WTC11 (cell line): ENCODE measurements at regions not wholly inside any gene's neighbourhood (a gene's known extent, or its start where the extent isn't known, plus 50 kb on each side); places are given as distances from the start of the nearest gene placed in this dataset.

Source experiments
- ATAC-seq: fragments of 200-7000 bp; cut with Tn5 transposase; 2 replicates; pipeline ENCODE4 v1.10.0; 2021; ENCODE audit warnings: mild to moderate bottlenecking, moderate library complexity
- CTCF ChIA-PET: fragments of 300-600 bp; sonication (Branson Sonifier 250); formaldehyde crosslinking; loops from one replicate; lab custom pipeline; 2021; ENCODE audit warnings: antibody characterized with exemption; lab: Charles Lee
- POLR2A ChIA-PET: fragments of 350-600 bp; sonication (Branson Sonifier 250); formaldehyde crosslinking; loops from one replicate; lab custom pipeline; 2021; ENCODE audit warnings: antibody characterized with exemption; lab: Charles Lee
- DNase-seq: peaks from one replicate; pipeline ENCODE4 v3.0.0; 2021; ENCODE audit warnings: low spot score
- H3K27ac Mint-ChIP-seq: 2 replicates; pipeline ENCODE4 v1.8.0; 2021; ENCODE audit warnings: mixed read lengths
- H3K27me3 Mint-ChIP-seq: 2 replicates; pipeline ENCODE4 v1.8.0; 2021; ENCODE audit warnings: low read depth, mild to moderate bottlenecking, moderate library complexity, mixed read lengths
- H3K36me3 Mint-ChIP-seq: 2 replicates; pipeline ENCODE4 v1.8.0; 2021; ENCODE audit warnings: mixed read lengths
- H3K4me1 Mint-ChIP-seq: 2 replicates; pipeline ENCODE4 v1.8.0; 2022; ENCODE audit warnings: mixed read lengths
- H3K4me3 Mint-ChIP-seq: 2 replicates; pipeline ENCODE4 v1.8.0; 2021; ENCODE audit warnings: mild to moderate bottlenecking, moderate library complexity, mixed read lengths
- H3K9me3 Mint-ChIP-seq: 2 replicates; pipeline ENCODE4 v1.8.0; 2021; ENCODE audit warnings: mixed read lengths
- ESRRA ChIP-seq: sonication (generic); formaldehyde crosslinking; IDR thresholded peaks from 2 replicates; pipeline ENCODE4 v1.8.1; 2022; ENCODE audit warnings: mild to moderate bottlenecking, missing genetic modification reagents, borderline replicate concordance
- FOXP1 ChIP-seq: sonication (generic); formaldehyde crosslinking; IDR thresholded peaks from 2 replicates; pipeline ENCODE4 v1.8.0; 2022; ENCODE audit warnings: missing genetic modification reagents, mild to moderate bottlenecking, moderate library complexity, borderline replicate concordance
- GRHL2 ChIP-seq: fragments of 250-450 bp; sonication (Bioruptor Pico); IDR thresholded peaks from 2 replicates; pipeline ENCODE4 v1.8.0; 2022; ENCODE audit warnings: mild to moderate bottlenecking, moderate library complexity; ENCODE audit not compliant: insufficient replicate concordance, severe bottlenecking
- GTF2I ChIP-seq: fragments of 250-450 bp; sonication (Bioruptor Pico); conservative IDR thresholded peaks from 2 replicates; pipeline ENCODE4 v1.4.0; 2021; ENCODE audit warnings: mild to moderate bottlenecking
- MXD4 ChIP-seq: fragments of 250-450 bp; sonication (Bioruptor Pico); IDR thresholded peaks from 2 replicates; pipeline ENCODE4 v1.8.0; 2021; ENCODE audit warnings: mild to moderate bottlenecking, moderate library complexity, borderline replicate concordance
- NR3C1 ChIP-seq: sonication (generic); formaldehyde crosslinking; conservative IDR thresholded peaks from 2 replicates; pipeline ENCODE4 v1.8.1; 2023; ENCODE audit warnings: low read depth, mild to moderate bottlenecking, missing genetic modification reagents
- OVOL2 ChIP-seq: fragments of 250-450 bp; sonication (Bioruptor Pico); IDR thresholded peaks from 2 replicates; pipeline ENCODE4 v1.9.0; 2021; ENCODE audit warnings: mild to moderate bottlenecking, borderline replicate concordance
- RELA ChIP-seq: sonication (generic); formaldehyde crosslinking; IDR thresholded peaks from 2 replicates; pipeline ENCODE4 v1.8.1; 2022; ENCODE audit warnings: missing genetic modification reagents, mild to moderate bottlenecking, borderline replicate concordance
- SP1 ChIP-seq: sonication (generic); formaldehyde crosslinking; conservative IDR thresholded peaks from 2 replicates; pipeline ENCODE4 v1.8.1; 2022; ENCODE audit warnings: missing genetic modification reagents
- ZNF317 ChIP-seq: sonication (generic); formaldehyde crosslinking; IDR thresholded peaks from 2 replicates; pipeline ENCODE4 v1.8.1; 2023; ENCODE audit warnings: low read depth, mild to moderate bottlenecking, moderate library complexity, missing genetic modification reagents, borderline replicate concordance
- ZNF416 ChIP-seq: fragments of 250-450 bp; sonication (Bioruptor Pico); IDR thresholded peaks from 2 replicates; pipeline ENCODE4 v1.9.0; 2021; ENCODE audit warnings: mild to moderate bottlenecking, inconsistent platforms
- TF ChIP-seq, protein P1 (sequence below): sonication (generic); formaldehyde crosslinking; IDR thresholded peaks from 2 replicates; pipeline ENCODE4 v1.8.1; 2023; ENCODE audit warnings: mild to moderate bottlenecking, moderate library complexity, missing genetic modification reagents
- TF ChIP-seq, protein P2 (sequence below): sonication (generic); formaldehyde crosslinking; conservative IDR thresholded peaks from 2 replicates; pipeline ENCODE4 v1.8.1; 2023; ENCODE audit warnings: mild to moderate bottlenecking, low read depth, missing genetic modification reagents, moderate library complexity
- TF ChIP-seq, protein P3 (sequence below): fragments of 250-450 bp; sonication (Bioruptor Pico); IDR thresholded peaks from 2 replicates; pipeline ENCODE4 v1.9.0; 2021; ENCODE audit warnings: mild to moderate bottlenecking
- TF ChIP-seq, protein P4 (sequence below): sonication (generic); formaldehyde crosslinking; IDR thresholded peaks from 2 replicates; pipeline ENCODE4 v1.8.0; 2023; ENCODE audit warnings: missing genetic modification reagents
- TF ChIP-seq, protein P5 (sequence below): sonication (generic); formaldehyde crosslinking; IDR thresholded peaks from 2 replicates; pipeline ENCODE4 v1.8.1; 2023; ENCODE audit warnings: mild to moderate bottlenecking, missing genetic modification reagents, moderate library complexity
- TF ChIP-seq, protein P6 (sequence below): fragments of 250-450 bp; sonication (Bioruptor Pico); IDR thresholded peaks from 2 replicates; pipeline ENCODE4 v1.9.0; 2021; ENCODE audit warnings: mild to moderate bottlenecking, borderline replicate concordance
- TF ChIP-seq, protein P7 (sequence below): sonication (generic); formaldehyde crosslinking; IDR thresholded peaks from 2 replicates; pipeline ENCODE4 v1.8.0; 2022; ENCODE audit warnings: mild to moderate bottlenecking, missing genetic modification reagents
- TF ChIP-seq, protein P8 (sequence below): sonication (generic); formaldehyde crosslinking; IDR thresholded peaks from 2 replicates; pipeline ENCODE4 v1.8.1; 2022; ENCODE audit warnings: low read depth, missing genetic modification reagents, borderline replicate concordance
- TF ChIP-seq, protein P9 (sequence below): sonication (generic); formaldehyde crosslinking; IDR thresholded peaks from 2 replicates; pipeline ENCODE4 v1.8.1; 2023; ENCODE audit warnings: mild to moderate bottlenecking, missing genetic modification reagents

DNA sequence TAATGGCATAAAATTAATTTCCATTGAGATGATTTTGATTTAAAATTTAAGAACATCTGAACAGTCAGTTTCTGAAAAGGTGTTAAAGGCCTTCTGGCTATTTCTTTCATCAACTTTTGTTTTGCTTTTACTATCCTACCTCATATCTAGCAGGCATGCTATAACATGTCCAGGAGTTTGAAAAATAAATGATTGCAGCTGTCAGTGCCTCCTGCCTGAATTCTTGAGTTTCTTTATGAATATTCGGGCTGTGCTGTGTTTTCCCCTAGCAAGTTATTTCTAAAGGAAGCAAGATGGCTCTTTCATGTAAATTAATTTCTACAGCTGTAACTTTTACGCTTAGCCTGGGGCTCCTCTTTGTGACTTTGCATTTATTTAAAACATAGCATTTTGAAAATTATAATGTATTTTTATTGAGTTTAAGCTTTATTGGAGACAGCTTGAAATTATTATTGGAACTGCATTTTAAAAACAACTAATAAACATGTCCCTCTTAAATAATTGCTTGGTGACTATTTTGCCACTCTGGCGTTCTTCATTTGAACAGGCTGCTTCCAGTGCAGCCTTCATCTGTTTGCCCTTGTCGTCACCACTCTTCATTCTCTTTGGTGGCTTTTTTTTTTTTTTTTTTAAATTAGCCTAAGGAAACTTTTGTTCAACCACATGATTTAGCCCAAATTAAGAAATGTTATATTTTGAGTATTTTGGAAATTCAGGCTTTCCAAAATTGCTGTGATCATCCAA lies 1083.4 kb upstream of the LRRN3 start (continued):
- no peak for TF ChIP-seq GTF2I (CRISPR knock-in tag)
- TF ChIP-seq SP1 (CRISPR knock-in tag): no peak
- TF ChIP-seq RELA (CRISPR knock-in tag): no peak
- TF ChIP-seq GRHL2 (CRISPR knock-in tag): no peak
- TF ChIP-seq FOXP1 (CRISPR knock-in tag): no peak
- TF ChIP-seq MXD4 (CRISPR knock-in tag): no peak
- TF ChIP-seq ZNF416 (CRISPR knock-in tag): no peak
- TF ChIP-seq, protein P1, sequence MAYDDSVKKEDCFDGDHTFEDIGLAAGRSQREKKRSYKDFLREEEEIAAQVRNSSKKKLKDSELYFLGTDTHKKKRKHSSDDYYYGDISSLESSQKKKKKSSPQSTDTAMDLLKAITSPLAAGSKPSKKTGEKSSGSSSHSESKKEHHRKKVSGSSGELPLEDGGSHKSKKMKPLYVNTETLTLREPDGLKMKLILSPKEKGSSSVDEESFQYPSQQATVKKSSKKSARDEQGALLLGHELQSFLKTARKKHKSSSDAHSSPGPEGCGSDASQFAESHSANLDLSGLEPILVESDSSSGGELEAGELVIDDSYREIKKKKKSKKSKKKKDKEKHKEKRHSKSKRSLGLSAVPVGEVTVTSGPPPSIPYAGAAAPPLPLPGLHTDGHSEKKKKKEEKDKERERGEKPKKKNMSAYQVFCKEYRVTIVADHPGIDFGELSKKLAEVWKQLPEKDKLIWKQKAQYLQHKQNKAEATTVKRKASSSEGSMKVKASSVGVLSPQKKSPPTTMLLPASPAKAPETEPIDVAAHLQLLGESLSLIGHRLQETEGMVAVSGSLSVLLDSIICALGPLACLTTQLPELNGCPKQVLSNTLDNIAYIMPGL (CRISPR knock-in tag): no peak
- TF ChIP-seq, protein P2, sequence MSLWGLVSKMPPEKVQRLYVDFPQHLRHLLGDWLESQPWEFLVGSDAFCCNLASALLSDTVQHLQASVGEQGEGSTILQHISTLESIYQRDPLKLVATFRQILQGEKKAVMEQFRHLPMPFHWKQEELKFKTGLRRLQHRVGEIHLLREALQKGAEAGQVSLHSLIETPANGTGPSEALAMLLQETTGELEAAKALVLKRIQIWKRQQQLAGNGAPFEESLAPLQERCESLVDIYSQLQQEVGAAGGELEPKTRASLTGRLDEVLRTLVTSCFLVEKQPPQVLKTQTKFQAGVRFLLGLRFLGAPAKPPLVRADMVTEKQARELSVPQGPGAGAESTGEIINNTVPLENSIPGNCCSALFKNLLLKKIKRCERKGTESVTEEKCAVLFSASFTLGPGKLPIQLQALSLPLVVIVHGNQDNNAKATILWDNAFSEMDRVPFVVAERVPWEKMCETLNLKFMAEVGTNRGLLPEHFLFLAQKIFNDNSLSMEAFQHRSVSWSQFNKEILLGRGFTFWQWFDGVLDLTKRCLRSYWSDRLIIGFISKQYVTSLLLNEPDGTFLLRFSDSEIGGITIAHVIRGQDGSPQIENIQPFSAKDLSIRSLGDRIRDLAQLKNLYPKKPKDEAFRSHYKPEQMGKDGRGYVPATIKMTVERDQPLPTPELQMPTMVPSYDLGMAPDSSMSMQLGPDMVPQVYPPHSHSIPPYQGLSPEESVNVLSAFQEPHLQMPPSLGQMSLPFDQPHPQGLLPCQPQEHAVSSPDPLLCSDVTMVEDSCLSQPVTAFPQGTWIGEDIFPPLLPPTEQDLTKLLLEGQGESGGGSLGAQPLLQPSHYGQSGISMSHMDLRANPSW (CRISPR knock-in tag): no peak
- TF ChIP-seq NR3C1 (CRISPR knock-in tag): no peak
- no peak for TF ChIP-seq ZNF317 (CRISPR knock-in tag)

DNA sequence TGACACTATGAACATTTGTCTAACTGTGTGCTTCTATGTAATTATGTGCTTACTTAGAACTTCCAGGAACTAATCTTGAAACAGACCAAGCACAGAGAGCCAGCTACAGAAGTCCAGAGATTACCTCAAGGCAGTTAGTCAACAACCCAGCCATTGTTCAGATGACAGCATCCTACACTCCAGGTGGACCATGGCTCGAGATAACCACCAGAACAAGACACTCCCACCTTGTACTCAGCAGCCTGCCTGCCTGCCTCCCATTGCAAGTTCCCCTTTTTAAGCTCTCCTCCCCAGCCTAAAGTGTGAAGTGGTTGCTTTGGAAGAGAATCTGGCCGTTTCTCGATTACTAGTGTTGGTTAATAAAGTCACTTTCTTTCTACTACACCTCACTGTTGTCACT lies 1080.6 kb upstream of the LRRN3 start:
- DNase-seq (peak; percentile 10), ATAC-seq (peak; percentile 34; the same call in 1 of the 2 replicates)
- no peaks in the 10 kb centered on the region for H3K27me3 Mint-ChIP-seq
- no peak overlapping the region for H3K4me3 Mint-ChIP-seq
- TF ChIP-seq, protein P3, sequence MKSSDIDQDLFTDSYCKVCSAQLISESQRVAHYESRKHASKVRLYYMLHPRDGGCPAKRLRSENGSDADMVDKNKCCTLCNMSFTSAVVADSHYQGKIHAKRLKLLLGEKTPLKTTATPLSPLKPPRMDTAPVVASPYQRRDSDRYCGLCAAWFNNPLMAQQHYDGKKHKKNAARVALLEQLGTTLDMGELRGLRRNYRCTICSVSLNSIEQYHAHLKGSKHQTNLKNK (CRISPR knock-in tag): no peak
- TF ChIP-seq, protein P4, sequence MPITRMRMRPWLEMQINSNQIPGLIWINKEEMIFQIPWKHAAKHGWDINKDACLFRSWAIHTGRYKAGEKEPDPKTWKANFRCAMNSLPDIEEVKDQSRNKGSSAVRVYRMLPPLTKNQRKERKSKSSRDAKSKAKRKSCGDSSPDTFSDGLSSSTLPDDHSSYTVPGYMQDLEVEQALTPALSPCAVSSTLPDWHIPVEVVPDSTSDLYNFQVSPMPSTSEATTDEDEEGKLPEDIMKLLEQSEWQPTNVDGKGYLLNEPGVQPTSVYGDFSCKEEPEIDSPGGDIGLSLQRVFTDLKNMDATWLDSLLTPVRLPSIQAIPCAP: no peak
- TF ChIP-seq, protein P5, sequence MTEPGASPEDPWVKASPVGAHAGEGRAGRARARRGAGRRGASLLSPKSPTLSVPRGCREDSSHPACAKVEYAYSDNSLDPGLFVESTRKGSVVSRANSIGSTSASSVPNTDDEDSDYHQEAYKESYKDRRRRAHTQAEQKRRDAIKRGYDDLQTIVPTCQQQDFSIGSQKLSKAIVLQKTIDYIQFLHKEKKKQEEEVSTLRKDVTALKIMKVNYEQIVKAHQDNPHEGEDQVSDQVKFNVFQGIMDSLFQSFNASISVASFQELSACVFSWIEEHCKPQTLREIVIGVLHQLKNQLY (CRISPR knock-in tag): no peak
- TF ChIP-seq RELA (CRISPR knock-in tag) (no peak), ZNF416 (CRISPR knock-in tag) (no peak), ESRRA (CRISPR knock-in tag) (no peak), OVOL2 (CRISPR knock-in tag) (no peak)
- TF ChIP-seq, protein P6, sequence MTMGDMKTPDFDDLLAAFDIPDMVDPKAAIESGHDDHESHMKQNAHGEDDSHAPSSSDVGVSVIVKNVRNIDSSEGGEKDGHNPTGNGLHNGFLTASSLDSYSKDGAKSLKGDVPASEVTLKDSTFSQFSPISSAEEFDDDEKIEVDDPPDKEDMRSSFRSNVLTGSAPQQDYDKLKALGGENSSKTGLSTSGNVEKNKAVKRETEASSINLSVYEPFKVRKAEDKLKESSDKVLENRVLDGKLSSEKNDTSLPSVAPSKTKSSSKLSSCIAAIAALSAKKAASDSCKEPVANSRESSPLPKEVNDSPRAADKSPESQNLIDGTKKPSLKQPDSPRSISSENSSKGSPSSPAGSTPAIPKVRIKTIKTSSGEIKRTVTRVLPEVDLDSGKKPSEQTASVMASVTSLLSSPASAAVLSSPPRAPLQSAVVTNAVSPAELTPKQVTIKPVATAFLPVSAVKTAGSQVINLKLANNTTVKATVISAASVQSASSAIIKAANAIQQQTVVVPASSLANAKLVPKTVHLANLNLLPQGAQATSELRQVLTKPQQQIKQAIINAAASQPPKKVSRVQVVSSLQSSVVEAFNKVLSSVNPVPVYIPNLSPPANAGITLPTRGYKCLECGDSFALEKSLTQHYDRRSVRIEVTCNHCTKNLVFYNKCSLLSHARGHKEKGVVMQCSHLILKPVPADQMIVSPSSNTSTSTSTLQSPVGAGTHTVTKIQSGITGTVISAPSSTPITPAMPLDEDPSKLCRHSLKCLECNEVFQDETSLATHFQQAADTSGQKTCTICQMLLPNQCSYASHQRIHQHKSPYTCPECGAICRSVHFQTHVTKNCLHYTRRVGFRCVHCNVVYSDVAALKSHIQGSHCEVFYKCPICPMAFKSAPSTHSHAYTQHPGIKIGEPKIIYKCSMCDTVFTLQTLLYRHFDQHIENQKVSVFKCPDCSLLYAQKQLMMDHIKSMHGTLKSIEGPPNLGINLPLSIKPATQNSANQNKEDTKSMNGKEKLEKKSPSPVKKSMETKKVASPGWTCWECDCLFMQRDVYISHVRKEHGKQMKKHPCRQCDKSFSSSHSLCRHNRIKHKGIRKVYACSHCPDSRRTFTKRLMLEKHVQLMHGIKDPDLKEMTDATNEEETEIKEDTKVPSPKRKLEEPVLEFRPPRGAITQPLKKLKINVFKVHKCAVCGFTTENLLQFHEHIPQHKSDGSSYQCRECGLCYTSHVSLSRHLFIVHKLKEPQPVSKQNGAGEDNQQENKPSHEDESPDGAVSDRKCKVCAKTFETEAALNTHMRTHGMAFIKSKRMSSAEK (CRISPR knock-in tag): no peak
- TF ChIP-seq, protein P7, sequence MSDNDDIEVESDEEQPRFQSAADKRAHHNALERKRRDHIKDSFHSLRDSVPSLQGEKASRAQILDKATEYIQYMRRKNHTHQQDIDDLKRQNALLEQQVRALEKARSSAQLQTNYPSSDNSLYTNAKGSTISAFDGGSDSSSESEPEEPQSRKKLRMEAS (CRISPR knock-in tag): no peak
- TF ChIP-seq, protein P8, sequence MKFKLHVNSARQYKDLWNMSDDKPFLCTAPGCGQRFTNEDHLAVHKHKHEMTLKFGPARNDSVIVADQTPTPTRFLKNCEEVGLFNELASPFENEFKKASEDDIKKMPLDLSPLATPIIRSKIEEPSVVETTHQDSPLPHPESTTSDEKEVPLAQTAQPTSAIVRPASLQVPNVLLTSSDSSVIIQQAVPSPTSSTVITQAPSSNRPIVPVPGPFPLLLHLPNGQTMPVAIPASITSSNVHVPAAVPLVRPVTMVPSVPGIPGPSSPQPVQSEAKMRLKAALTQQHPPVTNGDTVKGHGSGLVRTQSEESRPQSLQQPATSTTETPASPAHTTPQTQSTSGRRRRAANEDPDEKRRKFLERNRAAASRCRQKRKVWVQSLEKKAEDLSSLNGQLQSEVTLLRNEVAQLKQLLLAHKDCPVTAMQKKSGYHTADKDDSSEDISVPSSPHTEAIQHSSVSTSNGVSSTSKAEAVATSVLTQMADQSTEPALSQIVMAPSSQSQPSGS: no peak
- TF ChIP-seq, protein P9, sequence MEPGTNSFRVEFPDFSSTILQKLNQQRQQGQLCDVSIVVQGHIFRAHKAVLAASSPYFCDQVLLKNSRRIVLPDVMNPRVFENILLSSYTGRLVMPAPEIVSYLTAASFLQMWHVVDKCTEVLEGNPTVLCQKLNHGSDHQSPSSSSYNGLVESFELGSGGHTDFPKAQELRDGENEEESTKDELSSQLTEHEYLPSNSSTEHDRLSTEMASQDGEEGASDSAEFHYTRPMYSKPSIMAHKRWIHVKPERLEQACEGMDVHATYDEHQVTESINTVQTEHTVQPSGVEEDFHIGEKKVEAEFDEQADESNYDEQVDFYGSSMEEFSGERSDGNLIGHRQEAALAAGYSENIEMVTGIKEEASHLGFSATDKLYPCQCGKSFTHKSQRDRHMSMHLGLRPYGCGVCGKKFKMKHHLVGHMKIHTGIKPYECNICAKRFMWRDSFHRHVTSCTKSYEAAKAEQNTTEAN (CRISPR knock-in tag): no peak
- H3K9me3 Mint-ChIP-seq: no peaks in the 10 kb centered on the region
- H3K4me1 Mint-ChIP-seq: peaks cover 10% of the 10 kb centered on the region
- H3K27ac Mint-ChIP-seq: peak overlapping the region; percentile 50; the same call in 1 of the 2 replicates
- ChIA-PET CTCF (no interaction called here), POLR2A (no interaction called here)
- no peaks in the 10 kb centered on the region for H3K36me3 Mint-ChIP-seq
